Glomerular visceral epithelial cell (primary cell): ENCODE measurements at regions not wholly inside any gene's neighbourhood (a gene's known extent, or its start where the extent isn't known, plus 50 kb on each side); places are given as distances from the start of the nearest gene placed in this dataset.

Experiments used
- DNase-seq: peaks from one replicate; pipeline ENCODE4 v3.0.0-alpha.2; 2016; ENCODE audit errors: extremely low spot score

DNA sequence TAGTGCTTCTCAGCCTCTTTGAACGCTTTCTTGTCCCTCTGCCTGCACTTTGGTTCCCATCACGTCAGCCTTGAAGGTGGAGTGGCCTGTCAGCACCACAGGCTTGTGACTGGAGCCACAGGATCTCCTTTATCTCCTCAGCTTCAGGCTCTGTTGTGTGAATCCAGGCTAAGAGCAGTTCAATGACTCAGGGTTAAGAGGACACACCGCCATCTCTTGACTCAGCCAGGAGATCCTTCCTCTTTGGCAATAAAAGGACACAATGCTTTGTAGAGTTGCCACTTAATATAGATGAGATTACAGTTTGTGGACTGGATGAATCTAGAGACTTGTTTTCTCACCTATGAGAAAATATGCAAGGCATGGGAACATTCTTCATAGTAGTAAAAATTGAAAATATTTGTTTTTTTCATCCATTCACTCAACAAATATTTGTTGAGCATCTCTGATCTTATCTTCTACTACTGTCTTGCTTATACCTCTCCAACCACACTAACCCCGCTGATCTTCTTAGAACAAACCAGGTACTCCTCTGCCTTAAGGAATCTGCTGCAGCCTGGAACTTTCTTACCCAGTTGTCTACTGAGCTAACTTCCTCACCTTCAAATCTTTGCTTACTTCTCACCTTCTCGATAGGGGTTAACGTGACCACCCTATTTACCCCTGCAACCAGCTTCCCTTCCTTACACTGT lies 62.3 kb downstream of the UCHL1 start:
- DNase-seq = no peak

DNA sequence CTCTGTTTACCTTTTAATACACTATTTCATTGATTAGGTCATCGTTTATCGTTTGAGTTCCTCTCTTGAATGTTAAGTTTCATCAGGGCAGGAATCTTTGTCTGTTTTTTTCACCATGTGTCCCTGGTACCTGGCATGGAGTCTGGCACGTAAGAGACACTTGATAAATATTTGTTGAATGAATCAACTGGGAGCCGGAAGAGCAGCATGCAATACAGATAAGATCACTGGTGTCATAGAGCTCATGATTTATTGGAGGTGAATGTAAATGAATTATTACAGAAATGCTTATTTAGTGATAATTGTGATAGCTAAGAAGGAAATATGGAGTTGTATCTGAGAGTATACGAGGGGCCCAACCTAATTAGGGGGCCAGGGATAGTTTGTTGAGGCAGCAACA lies 62.8 kb downstream of the UCHL1 start:
- DNase-seq = peak; percentile 60

DNA sequence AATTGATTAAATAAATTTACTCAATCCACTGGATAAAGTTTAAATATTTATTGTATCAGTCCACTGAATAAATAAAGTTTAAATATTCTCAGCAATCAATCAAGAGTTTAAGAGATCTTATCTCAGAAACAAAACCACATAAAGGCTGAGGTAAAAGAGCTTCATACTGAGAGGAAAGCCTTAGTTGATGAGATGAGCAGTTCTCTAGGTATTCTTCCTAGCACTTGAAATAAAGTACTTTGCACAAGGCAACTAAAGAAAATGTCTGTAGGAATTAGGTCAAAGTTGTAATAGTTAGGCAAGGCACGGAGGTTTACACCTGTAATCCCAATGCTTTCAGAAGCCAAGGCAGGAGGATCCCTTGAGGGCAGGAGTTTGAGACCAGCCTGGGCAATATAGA lies 63.5 kb downstream of the UCHL1 start:
- DNase-seq = no peak

GRCh38 chr4:41320786-41321185 lies 64.1 kb downstream of the UCHL1 start:
- no peak for DNase-seq

GRCh38 chr4:41321216-41321945 lies 64.7 kb downstream of the UCHL1 start:
- no peak for DNase-seq

GRCh38 chr4:41322617-41323016 lies 65.9 kb downstream of the UCHL1 start:
- no peak for DNase-seq

DNA sequence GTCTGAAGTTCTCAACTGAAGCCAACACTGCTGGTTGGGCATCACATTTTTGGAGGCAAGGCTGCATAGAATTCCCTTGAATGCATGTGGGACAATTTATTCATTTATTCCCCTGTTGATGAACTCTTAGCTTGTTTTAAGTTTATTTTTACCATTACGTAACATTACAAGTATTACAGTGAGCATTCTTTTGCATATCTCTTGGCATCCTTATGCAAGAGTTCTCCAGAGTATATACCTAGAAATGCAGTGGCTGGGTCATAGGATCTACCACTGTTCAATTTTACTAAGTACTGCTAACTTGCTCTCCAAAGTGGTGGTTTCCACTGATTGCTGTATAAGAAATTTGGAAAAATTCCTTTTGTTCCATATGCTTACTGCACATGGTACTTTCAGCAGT lies 66.5 kb downstream of the UCHL1 start:
- DNase-seq = no peak

DNA sequence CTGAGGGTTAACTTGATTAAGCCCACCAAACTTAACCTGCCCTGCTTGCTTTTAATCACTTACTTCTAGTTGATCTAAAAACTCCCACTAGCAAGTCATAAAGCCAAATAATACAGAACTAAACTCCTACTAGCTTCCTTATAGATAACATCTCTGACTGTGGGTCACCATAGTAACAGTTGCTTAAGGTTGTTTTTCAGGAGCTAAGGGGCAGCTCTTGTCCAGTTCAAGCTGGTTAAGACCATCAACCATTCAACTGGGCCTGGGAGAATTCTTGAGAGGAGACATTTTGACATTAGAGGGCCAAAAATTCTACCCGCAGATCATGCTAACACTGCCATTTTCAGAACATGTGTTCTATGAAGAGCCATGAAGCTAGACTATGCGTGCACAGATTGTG lies 67.0 kb downstream of the UCHL1 start:
- no peak for DNase-seq

DNA sequence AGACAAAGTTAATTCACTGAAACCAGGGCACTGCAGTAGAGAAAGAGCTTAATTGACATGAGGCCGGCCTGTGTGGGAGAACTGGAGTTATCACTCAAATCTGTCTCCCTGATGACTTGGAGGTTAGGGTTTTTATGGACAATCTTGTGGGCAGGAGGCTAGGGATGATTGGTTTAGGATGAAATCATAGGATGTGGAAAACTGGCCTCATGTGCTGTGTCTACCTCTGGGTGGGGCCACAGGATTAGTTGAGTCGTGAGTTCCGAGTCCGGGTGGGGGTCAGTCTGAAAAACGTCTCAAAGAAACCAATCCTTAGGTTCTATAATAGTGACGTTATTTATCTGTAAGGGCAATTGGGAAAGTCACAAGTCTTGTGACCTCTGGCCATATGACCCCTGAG lies 68.1 kb downstream of the UCHL1 start:
- DNase-seq = no peak

DNA sequence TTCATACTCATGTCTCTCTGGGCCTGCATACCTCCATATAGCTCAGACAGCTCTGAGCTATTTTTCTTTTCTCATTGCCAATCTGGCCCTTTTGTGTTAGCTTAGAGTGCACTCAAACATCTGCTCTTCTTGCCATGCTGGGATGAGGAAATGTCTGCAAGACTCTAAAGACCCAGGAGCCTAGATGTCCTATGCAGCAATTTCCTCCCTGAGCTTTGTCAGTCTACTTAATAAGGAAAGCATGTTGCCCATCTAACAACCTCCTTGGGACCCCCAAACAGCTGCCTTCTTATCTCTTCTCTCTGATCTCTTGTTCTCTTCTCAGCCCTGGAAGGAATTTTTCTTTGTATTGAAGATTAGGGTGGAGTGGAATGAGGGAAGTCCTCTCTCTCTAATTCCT lies 69.2 kb downstream of the UCHL1 start:
- DNase-seq = no peak

GRCh38 chr4:41326776-41327175 lies 70.0 kb downstream of the UCHL1 start:
- DNase-seq = no peak

DNA sequence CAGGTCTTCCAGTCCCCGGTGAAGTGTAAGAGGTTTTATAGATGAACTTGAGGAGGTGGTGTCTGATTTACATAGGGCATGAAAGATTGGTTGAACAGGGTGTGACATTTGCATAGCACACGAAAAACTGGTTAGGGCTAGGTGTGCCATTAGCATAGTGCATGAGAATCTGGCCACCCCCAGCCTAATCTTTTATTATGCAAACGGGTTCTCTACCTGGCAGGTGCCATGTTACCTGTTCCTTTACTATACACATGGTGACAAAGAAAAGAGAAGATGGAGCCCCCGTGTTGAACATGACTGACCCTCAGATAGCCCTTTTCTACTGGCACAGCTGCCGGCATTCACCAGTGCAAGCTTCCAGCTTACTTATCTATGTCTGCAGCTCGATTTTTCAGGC lies 71.0 kb downstream of the UCHL1 start:
- no peak for DNase-seq

DNA sequence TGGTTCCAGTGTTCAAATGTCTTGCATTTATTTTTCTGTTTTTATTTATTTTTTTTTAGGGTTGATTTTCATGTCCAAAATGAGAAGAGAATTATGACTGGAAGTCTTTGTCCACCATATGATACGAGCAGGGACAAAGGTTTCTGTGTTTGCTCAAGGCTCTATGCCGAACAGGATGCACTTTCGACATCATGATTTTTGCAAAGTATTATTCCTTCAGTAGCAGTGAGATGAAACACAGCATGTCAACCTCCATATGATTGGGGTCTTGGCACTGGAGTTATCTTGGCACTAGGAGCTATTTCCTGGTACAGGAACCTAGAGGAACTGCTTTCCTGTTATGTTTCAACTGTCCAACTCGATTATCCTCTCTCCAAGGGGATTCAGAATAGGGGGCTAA lies 72.6 kb downstream of the UCHL1 start:
- DNase-seq = no peak

DNA sequence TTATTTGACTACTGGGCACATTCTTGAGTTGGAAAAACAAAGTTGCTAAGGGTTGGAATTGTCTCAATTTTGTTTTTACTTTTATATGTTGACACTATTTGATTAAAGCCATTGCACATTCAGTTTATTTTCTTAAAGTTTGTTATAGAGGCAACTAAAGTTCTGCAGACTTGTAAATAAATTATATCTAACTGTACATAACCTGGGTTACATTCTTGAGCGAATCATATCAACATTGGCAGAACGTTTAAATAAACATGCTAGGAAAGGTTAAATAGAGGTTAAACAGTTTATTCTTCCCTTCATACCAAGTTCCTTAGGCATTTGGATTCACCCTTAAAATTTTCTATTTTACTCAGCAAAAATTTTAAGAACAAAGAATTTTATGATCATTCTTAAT lies 74.5 kb downstream of the UCHL1 start:
- DNase-seq = no peak

GRCh38 chr4:41332510-41333054 lies 75.9 kb downstream of the UCHL1 start:
- DNase-seq = no peak

- no peak for DNase-seq
These were observed 77.5 kb downstream of the UCHL1 start for GRCh38 chr4:41334182-41334581.

GRCh38 chr4:41339812-41340809 lies 83.4 kb downstream of the UCHL1 start:
- DNase-seq = peak; percentile 61

DNA sequence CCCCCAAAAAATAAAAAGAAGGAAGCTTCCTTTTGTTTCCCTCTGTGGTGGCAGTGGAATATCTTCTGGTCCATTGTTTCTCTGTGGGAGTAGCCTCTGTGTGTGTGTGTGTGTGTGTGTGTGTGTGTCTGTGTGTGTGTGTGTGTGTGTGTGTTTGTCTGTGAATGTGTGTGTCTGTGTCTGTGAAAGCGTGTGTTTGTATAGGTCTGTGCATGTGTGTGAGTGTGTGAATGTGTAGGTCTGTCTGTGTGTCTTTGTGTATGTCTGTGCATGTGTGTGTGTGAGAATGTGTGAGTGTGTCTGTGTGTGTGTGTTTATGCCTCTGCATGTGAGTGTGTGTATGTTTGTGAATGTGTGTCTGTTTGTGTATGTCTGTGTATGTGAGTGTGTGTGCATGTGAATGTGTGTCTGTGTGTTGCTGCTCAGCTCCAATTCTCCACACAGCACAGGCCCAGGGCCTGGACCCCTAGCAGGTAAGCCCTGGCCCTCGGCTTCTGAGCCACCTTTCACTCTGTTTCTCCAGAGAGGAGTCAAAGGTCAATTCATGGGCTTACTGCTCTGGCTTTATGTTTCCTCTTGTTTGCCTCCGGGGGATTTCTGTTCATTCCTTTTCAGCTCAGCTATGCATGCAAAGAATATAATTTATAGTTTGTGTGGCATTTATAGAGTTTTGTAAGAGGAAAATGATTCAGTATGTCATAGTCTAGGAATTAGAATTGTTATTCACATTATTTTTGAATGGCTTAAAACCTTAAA lies 89.8 kb downstream of the UCHL1 start:
- no peak for DNase-seq

- DNase-seq = no peak
These were observed 92.3 kb downstream of the UCHL1 start for GRCh38 chr4:41349021-41349420.

DNA sequence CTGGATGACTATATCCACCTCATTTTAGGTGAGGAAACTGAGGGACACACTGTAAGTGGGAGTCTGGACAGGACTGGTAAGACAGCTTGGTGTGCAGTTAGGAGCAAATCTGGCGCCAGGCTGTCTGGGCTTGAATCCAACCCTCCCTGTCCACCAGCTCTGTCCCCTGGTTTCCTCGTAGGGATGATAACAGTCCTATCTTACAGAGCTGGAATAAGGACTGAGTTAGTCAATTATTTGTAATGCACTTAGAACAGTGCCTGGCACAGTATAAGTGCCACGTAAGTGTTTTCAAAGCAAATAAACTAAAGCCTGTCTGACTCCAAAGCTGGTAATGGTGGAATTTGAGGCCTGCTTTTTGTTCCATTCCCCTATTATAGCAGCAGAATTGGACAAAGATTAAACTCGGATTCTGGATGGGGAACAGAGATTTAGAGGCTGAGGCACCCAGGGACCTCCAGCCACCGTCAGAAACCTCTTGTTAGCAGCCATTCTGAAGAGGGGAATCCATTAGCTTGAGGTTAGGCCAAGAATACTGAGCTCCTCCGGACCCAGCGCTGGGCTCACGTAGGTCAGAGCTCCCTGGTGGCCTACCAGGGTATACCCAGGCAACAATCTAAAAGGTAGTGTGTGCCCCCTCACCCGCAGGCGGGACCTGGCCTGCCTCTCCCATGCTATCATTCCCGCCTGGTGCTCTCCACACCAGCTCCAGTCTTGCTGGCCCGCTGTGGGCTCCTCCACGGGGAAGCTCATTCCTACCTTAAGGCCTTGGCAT lies 102.1 kb downstream of the UCHL1 start:
- no peak for DNase-seq

- no peak for DNase-seq
These were observed 102.7 kb downstream of the UCHL1 start for GRCh38 chr4:41359422-41359775.
